ENCODE measurements at regions not wholly inside any gene's neighbourhood (a gene's known extent, or its start where the extent isn't known, plus 50 kb on each side); places are given as distances from the start of the nearest gene placed in this dataset.
A peak's percentile ranks its signal among the peaks of the same experiment; 100 is the strongest.
"Not testable (repeated sequence)": the region's sequence is repeated elsewhere in the genome, so short reads cannot be mapped to it uniquely, and the experiment has no call there.

DNA sequence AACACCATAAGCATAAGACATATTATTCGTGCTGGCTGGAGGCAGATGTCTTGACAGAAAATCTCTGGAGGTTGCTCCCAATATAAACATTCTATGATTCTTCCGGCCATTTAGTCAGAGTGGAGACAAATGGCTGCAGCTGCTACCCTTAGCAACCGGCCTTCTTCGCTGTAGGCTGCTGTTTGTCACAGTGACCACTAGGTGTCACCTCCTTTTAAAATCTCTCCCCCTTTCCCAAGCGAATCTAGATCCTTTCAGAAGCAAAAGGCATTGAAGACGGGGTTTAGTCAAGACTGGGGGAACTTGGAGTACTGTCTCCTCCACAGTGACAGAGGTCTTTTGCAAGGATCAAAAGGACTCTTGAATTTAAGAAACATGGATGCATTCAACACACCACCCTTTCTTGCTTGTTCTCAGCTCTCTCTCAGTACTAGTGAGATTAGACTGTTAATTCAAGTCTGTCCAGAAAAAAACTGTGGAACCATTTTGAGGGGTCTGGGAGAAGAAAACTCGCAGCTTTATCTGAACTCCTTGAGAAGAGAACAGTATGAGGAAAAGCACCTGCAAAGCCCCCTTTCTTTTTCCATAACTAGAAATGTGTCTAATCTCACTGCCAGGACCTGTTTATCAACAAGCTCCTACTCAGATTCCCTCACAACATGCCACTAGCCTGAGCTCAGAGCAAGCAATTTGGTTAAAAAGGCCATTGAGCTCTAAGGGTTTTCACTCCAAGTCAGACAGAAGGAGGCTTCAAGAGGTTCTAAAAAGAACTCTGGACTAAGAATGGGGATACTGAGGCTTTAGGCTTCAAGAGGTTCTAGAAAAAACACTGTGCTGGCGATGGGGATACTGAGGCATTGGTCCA, 408.3 kb upstream of the PLXNA2 start:
- DNase-seq: peak; percentile 55

DNA sequence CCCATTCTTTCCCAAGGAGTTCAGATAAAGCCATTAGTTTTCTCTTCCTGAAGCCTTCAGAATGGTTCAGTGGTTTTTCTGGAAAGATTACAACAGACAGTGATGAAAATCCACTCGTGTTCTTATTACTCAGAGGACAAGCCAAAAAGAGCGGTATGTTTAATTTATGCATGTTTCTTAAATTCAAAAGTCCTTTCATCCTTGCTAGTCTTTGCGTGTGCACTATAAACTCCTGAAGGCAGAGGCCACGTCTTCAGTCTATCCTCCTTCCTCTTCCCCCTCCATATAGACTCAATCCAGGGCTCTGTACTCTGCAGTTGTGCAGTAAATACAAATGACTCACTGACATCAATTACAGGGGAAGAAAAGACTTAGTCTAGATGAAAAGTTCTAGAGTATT, 409.2 kb upstream of the PLXNA2 start:
- DNase-seq: no peak

DNA sequence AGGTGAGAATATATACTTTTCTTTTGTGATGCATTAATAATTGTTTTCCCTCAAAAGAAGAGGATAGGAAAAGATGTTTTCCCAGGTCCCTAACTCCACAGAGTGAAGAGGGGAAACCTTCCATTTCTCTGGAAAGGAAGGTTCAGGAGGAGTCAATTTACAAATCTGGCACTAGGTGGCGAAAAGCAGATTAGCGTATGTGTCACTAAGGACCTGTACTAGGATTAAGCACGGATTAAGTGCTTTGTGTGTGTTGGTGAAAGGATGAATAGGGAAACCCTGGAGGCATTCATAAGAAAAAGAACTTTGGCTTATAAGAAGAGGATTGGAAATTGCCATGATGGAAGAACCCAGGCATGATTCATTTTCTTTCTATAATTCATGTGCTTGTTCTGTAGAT, 410.1 kb upstream of the PLXNA2 start:
- DNase-seq: peak; percentile 0

DNA sequence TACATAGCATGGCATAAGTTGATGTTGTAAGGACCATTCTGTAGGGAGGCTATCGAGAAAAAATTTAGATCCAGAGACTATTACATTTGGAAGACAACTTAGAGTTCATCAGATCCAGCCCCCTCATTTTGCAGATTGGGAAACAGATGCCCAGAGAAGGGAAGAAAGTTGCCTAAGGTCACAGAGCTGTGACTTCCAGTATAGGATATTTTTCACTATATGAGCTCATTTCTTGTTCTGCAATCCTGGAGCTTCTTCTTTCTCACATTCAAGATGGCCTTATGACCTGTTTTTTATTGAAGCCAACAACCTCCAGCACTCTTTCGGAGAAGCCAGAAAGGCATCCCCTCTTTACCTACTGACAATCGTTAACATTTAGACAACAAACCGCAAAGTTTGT, 421.8 kb upstream of the PLXNA2 start:
- no peak for DNase-seq

DNA sequence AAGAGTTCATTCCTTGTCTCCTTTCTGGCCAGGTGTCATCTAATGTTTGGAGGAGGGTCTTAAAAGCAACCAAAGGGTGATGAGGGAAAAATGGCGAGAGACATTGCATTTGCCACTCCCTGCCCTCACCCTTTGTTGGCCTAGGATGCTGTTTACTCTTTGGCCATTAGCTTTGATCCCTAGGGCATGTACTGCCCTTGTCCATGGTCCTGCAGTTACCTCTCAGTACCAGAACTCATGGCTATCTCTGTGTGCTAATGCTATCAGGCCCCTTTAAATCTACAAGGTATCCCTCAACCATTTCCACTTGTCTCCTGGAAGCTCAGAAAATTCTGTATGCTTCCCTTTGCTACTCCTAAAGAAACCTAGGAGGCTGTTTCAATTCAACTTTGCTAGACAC, 424.8 kb upstream of the PLXNA2 start:
- DNase-seq: no peak

DNA sequence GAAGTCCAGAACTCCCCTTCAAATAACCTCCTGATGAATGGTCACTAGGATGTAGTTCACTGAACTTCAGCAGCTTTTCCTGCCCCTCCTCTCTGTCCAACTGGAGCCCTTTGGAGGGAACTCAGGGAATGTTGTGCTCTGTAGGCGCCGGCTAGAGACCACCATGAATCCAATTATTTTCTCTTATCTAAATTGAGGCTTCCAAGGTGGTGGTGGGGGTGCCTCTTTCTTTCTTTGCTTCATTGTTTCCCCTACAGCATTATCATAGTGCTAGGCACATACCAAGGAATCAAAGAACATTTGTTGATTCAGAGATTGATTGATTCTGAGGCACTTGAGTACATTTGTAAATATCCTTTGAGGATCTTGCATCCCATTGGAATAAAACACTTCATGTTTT, 426.6 kb upstream of the PLXNA2 start:
- no peak for DNase-seq

DNA sequence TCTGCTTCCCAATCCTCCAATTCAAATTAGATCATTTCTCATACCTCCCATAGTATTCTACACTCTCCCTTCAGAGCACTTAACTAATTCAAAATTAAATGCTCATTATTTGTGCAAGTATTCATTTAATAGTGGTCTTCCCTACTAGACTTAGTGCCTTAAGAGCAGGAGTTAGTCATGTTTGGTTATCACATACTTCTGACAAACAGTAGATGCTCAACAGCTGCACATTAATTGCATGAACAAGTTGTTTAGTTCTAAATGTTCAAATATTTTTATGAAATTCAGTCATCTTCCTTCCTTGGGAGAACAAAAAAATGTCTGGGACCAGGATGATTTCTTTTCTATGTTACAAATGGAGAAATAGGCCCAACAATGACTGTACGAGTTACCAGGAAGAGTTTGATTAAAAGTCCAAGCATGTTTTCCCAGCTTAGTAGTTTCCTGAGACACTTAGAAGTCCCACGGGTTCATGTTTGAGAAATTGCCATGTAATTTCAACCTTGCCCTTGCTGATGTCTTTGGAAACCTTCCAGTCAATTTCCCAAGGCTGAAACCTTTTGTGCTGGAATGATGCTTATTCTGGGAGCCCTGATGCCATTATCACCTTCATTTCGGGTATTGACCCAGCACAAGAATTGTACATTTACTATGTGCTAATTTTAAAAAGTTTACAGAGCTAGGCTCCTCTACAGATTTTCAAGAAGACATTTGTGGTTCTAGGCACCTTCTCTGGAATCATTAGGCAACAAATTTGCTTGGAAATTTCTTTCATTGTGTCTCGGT, 437.9 kb upstream of the PLXNA2 start:
- no peak for DNase-seq

DNA sequence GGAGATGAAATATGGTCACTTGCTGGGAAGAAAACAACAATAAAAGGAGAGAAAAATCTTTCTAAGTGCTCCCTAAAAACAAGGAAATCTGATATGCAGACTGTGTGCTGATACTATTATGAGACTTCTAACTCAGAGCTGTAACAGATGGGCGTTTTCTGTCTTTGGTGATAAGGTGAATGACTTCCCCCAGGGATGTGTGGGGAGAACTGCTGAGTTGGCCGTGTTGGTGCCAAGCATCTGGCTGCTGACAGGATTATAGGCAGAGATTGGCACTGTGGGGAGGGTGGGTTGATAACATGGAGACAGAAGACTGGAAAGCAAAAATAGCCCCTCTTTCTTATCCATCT, 438.5 kb upstream of the PLXNA2 start:
- no peak for DNase-seq

DNA sequence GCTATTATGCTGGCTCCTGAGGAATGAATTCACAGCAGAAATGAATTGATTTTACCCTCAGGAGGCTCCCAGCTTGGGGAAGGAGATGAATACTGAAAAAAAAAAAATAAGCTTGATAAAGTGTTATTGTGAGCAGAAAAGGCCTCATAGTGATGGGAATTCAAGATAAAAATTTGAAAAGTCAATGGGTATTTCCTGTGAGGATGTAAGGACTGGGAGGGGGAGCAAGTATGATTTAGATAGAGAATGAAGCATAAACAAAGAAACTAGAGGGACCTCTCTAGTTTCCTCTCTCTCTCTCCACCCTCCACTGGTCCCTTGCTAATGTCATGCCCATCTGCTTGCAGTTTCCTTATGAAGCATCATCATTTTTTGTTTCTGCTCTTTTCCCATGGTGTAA, 439.0 kb upstream of the PLXNA2 start:
- DNase-seq: no peak

DNA sequence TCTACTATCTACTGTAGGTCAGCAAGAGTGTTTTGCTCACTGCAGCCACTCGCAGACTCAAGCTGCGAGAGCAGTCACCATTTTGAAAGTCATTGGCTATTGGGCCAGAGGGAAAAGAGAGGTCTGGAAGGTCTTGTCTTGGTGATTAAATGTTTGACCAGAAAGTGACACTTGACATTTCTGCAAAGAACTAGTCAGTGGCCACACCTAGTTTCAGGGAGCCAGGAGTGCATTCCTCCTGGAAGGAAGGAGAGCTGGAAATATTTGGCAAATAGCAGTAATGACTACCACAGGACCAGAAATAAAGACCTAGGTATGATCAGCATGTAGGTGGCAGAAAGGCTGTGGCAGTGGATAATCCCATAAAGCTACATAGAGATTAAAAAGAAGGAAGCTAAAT, 440.0 kb upstream of the PLXNA2 start:
- no peak for DNase-seq

DNA sequence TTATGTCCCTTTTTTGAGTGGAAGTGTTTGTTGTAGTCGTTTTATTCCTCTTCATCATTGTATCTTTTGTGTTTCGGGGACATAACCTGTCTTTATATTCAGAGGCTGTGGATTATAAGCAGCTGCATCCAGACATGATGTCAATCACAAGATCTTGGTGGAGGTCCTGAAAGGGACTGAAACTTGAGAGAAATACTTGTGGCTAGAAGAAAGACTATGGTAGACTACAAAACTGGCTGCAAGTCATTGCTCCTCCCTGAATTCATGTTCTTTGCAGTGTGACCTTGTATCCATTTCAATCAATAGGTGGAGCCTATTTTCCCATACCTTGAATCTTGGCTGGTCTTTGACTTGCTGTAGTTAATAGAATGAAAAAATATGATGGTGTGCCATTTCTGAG, 442.4 kb upstream of the PLXNA2 start:
- no peak for DNase-seq

DNA sequence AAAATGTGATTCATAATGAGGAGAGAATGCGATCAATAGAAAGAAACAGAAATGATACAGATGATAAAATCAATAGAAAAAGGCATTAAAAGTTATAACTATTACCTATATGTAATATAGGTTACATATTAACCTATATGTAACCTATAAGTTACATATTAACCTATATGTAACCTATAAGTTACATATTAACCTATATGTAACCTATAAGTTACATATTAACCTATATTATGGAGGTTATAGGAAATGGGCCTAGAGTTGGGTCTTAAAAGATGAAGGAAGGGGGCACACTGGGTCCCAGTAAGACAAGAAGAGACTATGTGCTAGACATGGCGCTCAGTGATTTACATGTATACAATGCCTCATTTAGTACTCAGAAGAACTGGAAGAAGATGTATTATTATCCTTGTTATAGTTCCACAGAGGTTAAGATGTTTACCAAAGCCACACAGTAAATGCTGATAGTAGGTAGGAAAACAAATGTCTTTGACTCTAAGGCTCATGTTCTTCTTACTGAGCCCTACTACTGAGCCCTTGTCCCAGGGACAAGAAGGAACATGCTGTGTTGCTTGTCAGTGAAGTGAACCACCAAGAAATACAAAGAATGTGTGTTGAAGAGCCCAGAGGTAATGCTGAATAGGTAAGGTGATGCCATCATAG, 444.6 kb upstream of the PLXNA2 start:
- DNase-seq: no peak

DNA sequence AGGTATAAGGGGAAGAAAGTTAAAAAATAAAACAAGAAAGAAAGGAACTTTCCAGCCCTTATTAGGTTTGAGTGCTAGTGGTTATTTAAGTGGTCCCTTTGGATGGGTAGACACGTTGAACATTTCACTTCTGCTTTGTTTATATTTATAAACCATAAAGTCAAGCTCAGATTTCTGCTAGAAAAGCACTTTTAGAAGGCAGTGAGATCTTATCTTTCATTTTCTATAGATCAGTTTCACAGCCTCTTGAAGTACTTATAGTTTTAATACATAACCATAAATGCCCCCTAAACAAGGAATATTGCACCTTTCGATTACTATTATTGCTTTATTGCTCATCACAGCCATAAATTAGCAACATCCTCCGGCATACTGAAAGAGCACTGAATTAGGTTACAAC, 446.8 kb upstream of the PLXNA2 start:
- no peak for DNase-seq

DNA sequence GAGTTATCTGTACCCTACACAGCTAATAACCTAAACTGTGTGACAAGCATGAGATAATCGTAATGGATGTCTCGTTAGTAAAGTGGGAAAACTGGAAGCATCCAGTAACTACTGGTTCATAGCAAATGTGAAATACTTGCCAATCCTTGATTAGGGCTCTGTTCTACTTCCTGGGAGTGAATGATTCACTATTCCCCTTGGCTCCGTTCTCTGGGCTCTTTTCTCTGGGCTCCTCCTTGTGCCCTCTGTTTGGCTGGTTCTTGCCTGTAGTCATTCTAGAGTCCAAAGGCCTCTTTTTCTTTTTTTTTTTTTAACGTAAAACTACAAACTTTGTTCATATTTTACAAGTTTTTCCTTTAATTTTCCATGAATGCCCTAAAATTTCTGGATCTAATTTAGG, 465.8 kb upstream of the PLXNA2 start:
- no peak for DNase-seq

DNA sequence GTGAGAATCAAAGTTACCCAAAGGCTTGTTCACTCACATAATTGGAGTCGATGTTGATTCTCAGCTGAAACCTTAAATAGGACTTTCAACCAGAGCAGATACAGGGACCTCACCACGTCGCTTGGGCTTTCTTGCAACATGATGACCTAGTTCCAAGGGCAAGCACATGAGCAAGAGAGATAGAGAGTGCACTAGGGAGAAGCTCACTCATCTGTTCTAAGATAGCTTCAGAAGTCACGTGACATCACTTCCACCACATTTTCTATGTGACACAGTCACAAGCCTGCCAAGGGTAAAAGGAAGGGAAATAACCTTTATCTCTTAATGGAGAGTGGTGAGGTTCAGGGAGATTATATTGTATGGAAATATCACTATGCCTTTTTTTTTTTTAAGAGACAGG, 470.1 kb upstream of the PLXNA2 start:
- DNase-seq: no peak

DNA sequence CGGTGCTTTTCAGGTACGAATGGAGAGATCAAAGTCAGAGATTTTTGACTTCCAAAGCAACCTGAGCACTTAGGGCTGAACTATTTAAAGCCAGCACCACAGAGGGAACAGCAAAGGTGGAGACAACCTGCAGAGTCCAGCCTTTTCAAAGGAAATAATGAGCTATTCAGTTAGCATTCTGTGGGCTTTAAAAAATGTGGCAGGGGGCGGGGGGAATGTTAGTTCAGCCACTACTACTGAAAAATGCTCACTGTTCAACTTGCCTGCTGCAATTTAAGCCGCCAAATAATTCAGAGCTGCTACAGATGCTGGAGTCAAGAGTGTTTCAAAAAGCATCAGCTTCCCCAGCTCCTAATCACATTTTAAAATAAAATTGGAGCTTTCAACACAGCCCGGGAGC, 473.3 kb upstream of the PLXNA2 start:
- no peak for DNase-seq

DNA sequence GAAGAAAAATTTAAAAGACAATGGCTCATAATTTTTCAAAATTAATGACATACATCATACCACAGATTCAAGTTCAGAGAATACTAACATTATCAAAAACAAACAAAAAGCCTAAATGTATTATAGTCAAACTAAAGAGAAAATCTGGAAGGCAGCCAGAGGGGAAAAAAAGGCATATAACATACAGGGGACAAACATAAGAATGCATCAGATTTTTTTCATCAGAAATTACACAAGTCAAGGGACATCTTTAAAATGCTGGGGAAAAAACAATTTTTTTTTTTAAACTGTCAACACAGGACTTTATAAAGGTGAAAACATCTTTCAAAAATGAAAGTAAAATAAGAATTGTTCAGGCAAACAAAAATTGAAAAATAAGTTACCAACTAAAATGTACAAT, 478.4 kb upstream of the PLXNA2 start:
- DNase-seq: no peak

DNA sequence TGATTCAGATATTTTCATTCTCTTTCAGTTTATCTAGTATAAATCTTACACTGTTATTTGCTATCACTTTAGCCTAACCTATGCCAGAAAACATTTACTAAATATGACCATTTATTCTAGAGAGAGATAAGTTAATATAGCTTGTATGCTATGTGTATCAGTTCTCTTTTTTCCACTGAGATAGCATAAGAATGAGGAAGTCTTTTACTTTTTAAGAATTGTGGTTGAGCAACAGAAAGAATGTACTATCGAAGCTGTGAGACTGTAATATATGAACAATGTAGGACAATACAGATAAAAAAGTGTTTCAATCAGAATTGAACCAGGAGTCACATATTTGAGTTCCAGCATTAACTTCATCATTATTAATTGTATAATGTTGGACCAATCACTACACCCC, 479.9 kb upstream of the PLXNA2 start:
- DNase-seq: no peak

DNA sequence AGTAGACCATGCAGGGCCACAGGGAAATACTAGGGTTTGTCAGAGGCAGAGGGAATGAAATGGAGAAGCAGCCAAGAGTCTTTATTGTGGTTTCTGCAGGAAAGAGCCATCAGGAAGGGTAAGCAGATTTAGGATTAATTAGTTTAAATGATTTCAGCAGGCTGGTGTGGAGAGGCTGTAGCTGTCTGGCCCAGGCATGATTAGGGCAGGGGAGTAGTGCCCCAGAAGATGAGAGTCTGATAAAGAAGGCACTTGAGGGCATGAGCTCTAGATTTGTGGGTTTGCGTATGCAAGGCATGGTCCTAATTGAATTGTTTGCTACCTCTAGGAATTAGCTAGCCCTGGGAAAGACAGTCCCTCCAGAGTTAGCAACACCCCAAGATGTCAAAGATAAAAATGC, 484.6 kb upstream of the PLXNA2 start:
- DNase-seq: no peak

DNA sequence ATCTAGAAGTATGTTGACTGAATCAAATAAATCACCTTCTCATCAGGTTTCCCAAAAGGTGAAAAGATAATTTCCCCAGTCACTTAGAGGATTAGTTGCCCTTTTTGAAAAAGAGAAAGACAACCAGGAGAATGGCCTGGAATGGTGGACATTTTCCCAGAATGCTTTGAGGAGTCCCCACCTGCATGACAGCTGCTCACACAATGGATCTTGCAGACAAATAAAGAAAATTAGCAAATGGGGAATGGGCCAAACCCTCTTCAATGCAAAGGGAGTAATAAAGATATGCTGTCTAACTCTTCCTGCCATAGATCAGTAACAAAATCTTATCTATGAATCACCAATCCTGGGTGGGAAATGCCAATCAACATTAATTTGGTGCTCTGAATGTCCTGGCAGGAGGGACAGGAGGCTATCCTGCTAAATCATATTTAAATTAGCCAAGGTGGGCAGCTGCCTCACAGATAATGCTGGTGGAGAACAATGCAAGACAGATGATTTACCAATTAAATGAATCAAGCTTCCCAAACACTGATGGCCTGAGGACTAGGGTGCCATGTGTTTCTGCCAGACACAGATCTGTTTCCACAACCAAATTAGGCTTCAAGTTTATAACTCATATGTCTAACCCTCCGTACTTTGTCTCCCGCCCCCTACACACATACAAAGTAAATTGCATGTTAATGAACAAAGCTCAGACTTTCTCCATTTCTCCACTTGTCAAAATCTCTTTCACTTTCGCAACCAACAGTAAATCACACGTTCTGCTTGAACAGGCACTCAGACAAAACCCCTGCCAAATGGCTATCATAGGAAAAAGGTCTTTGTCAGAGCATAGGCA, 488.0 kb upstream of the PLXNA2 start:
- peak; percentile 35 for DNase-seq

DNA sequence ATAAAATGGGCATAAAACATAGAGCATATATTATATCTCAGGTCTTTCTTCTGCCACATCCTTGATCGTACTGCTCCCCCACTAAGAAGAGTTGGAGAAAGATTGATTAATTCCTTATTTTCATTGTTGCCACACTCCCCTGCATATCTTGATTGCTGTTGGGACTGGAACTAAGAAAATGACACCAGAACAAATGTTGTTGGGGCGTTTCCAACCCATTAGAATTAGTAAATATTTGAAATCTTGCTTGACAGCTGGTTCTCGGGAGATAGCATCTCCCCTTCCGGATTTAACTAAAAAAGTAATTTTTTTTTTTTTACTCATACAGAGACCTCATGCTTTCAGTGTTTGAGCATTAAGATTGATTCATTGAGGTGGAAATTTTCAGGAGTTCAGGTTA, 493.0 kb upstream of the PLXNA2 start:
- no peak for DNase-seq

DNA sequence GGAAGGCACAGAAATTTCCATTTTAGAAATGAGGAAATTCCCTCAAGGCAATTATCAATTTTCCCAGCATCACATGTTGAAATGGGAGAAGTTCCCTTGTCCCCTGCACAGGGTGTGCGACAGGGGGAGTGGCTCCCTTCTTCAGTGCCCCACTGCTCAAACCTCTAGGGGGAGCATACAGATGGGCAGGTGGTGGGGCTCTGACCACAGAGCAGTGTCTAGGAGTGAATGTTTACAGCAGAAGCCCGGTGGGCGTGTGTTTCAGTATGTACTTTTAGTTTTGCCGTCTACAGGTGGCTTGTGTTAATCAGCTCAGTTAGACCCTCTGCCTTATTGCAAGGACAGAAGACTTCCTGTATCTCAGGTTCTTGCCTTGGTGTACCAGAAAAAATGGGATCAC, 493.7 kb upstream of the PLXNA2 start:
- no peak for DNase-seq

DNA sequence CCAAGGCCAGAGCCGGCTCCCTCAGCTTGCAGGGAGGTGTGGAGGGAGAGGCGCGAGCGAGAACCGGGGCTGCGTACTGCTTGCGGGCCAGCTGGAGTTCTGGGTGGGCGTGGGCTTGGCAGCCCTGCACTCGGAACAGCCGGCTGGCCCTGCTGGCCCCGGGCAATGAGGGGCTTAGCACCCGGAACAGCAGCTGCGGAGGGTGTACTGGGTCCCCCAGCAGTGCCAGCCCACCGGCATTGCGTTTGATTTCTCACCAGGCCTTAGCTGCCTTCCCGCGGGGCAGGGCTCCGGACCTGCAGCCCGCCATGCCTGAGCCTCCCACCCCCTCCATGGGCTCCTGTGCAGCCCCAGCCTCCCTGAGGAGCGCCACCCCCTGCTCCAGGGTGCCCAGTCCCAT, 495.5 kb upstream of the PLXNA2 start:
- not testable (repeated sequence) for DNase-seq

Measured in NCI-H2029 treated with DMSO at 0.1 percent for 48 hours (cell line).